Esophagus muscularis mucosa (tissue), 4 donors: ENCODE measurements at regions not wholly inside any gene's neighbourhood (a gene's known extent, or its start where the extent isn't known, plus 50 kb on each side); places are given as distances from the start of the nearest gene placed in this dataset.
"Not testable (repeated sequence)": the region's sequence is repeated elsewhere in the genome, so short reads cannot be mapped to it uniquely, and the experiment has no call there.

Experiments
- DNase-seq: peaks from one replicate; pipeline ENCODE4 v3.0.0-alpha.2; 2017; ENCODE audit errors: extremely low spot score
- H3K27ac ChIP-seq, 4 donors: fragments of 200-600 bp; sonication (generic); replicated peaks in 1 of 4; 1 replicate in 3 of 4; 2 replicates in 1 of 4; pipeline ENCODE4 v1.5.1; 2016 to 2019; ENCODE audit warnings: mild to moderate bottlenecking in 1 of 4
- H3K27me3 ChIP-seq, 4 donors: fragments of 200-600 bp; sonication (generic); one replicate each; pipeline versions ENCODE4 v1.5.1 to v1.6.0; 2016 to 2019
- H3K36me3 ChIP-seq, 4 donors: fragments of 200-600 bp; sonication (generic); one replicate each; pipeline ENCODE4 v1.5.1; 2016 to 2019
- H3K4me1 ChIP-seq, 4 donors: fragments of 200-600 bp; sonication (generic); one replicate each; pipeline ENCODE4 v1.5.1; 2016 to 2019
- H3K4me3 ChIP-seq, 4 donors: fragments of 200-600 bp; sonication (generic); 1 replicate in 2 of 4; 2 replicates in 2 of 4; pipeline ENCODE4 v1.5.1; 2016 to 2019; ENCODE audit warnings: mild to moderate bottlenecking in 4 of 4, moderate library complexity in 1 of 4
- H3K9me3 ChIP-seq, 4 donors: fragments of 200-600 bp; sonication (generic); 1 replicate in 3 of 4; 2 replicates in 1 of 4; pipeline ENCODE4 v1.5.1; 2016 to 2019
- CTCF ChIP-seq, 3 experiments: fragments of 200-600 bp in 2 of 3; fragments of 450-650 bp in 1 of 3; sonication (generic) in 2 of 3; IDR thresholded peaks; one replicate each; pipeline ENCODE4 v1.5.1; 2017 to 2019; ENCODE audit warnings: antibody characterized with exemption in 3 of 3, mild to moderate bottlenecking in 2 of 3, moderate library complexity in 1 of 3
- EP300 ChIP-seq: sonication (generic); formaldehyde crosslinking; IDR thresholded peaks from one replicate; pipeline ENCODE4 v1.6.1; 2017; ENCODE audit warnings: antibody characterized with exemption
- POLR2A ChIP-seq: fragments of 450-650 bp; IDR thresholded peaks from one replicate; pipeline ENCODE4 v1.6.1; 2017; ENCODE audit warnings: antibody characterized with exemption, moderate library complexity, mild to moderate bottlenecking, low read depth
- POLR2AphosphoS5 ChIP-seq, 2 donors: sonication (generic); formaldehyde crosslinking; IDR thresholded peaks; one replicate each; pipeline ENCODE4 v1.6.1; 2017; ENCODE audit warnings: antibody characterized with exemption in 2 of 2
- WGBS: methylation state at CpG from one replicate; pipeline ENCODE4 v1.1.5; 2018; 5-methylcytosine and 5-hydroxymethylcytosine counted together
- intact Hi-C: fragments of 100-400 bp; cut with DNase I; formaldehyde crosslinking; loops from one replicate; pipeline ENCODE4 v1.15.1; 2023

GRCh38 chr2:18271370-18272147 lies 288.9 kb downstream of the RDH14 start:
- Histone ChIP-seq H3K9me3 (no peaks in the 10 kb centered on the region), H3K27ac (no peak overlapping the region), H3K4me3 (no peak overlapping the region), H3K4me1 (no peaks in the 10 kb centered on the region), H3K27me3 (no peaks in the 10 kb centered on the region), H3K36me3 (no peaks in the 10 kb centered on the region)
- no peak for DNase-seq
- no peak for TF ChIP-seq POLR2AphosphoS5 (IDR thresholded peaks at IDR 0.05)
- TF ChIP-seq CTCF (IDR thresholded peaks at IDR 0.05): no peak
- no peak for TF ChIP-seq POLR2A
- no peak for TF ChIP-seq EP300
- WGBS: 86% methylated on average over 5 of the region's 17 CpGs
- intact Hi-C loops: no loop called here

- Histone ChIP-seq H3K9me3 (no peaks in the 10 kb centered on the region), H3K36me3 (no peaks in the 10 kb centered on the region), H3K4me3 (no peak overlapping the region), H3K27me3 (no peaks in the 10 kb centered on the region), H3K4me1 (no peaks in the 10 kb centered on the region), H3K27ac (no peak overlapping the region)
- DNase-seq: no peak
- intact Hi-C loops: no loop called here
- TF ChIP-seq CTCF (IDR thresholded peaks at IDR 0.05) (no peak), POLR2A (no peak), POLR2AphosphoS5 (IDR thresholded peaks at IDR 0.05) (no peak), EP300 (no peak)
- 74% methylated on average over 3 of the region's 3 CpGs for WGBS
Measured at GRCh38 chr2:18268400-18268799, 292.1 kb downstream of the RDH14 start.

- intact Hi-C loops: no loop called here
- Histone ChIP-seq H3K27ac (no peak overlapping the region), H3K36me3 (no peaks in the 10 kb centered on the region), H3K27me3 (no peaks in the 10 kb centered on the region), H3K4me1 (no peaks in the 10 kb centered on the region), H3K9me3 (no peaks in the 10 kb centered on the region), H3K4me3 (no peak overlapping the region)
- no peak for DNase-seq
- WGBS: 93% methylated on average over 1 of the region's 1 CpG
- TF ChIP-seq POLR2A (no peak), EP300 (no peak), POLR2AphosphoS5 (IDR thresholded peaks at IDR 0.05) (no peak), CTCF (IDR thresholded peaks at IDR 0.05) (no peak)
Measured at GRCh38 chr2:18267501-18267900, 293.0 kb downstream of the RDH14 start.

- H3K27ac ChIP-seq, DNase-seq, intact Hi-C loops, H3K9me3 ChIP-seq, H3K36me3 ChIP-seq, H3K4me3 ChIP-seq, H3K4me1 ChIP-seq, H3K27me3 ChIP-seq: not testable (repeated sequence)
- WGBS: 78% methylated on average over 8 of the region's 8 CpGs
Measured at GRCh38 chr2:18266699-18267098, 293.8 kb downstream of the RDH14 start.

- H3K9me3 ChIP-seq: no peaks in the 10 kb centered on the region
- H3K4me1 ChIP-seq: no peaks in the 10 kb centered on the region
- H3K27me3 ChIP-seq: no peaks in the 10 kb centered on the region
- H3K36me3 ChIP-seq: no peaks in the 10 kb centered on the region
- TF ChIP-seq EP300: no peak
- TF ChIP-seq CTCF (IDR thresholded peaks at IDR 0.05): no peak
- no peak for TF ChIP-seq POLR2AphosphoS5 (IDR thresholded peaks at IDR 0.05)
- TF ChIP-seq POLR2A: no peak
- 72% methylated on average over 7 of the region's 7 CpGs for WGBS
- H3K27ac ChIP-seq: no peak overlapping the region
- DNase-seq: no peak
- H3K4me3 ChIP-seq: no peak overlapping the region
- intact Hi-C loops: no loop called here
Measured at GRCh38 chr2:18265614-18266586, 294.6 kb downstream of the RDH14 start.
